GM23338 (cell line): ENCODE measurements at regions not wholly inside any gene's neighbourhood (a gene's known extent, or its start where the extent isn't known, plus 50 kb on each side); places are given as distances from the start of the nearest gene placed in this dataset.

Experiments used
- ATAC-seq: fragments of 200-7000 bp; cut with Tn5 transposase; 3 replicates; pipeline ENCODE4 v1.9.1; 2020
- DNase-seq: peaks from one replicate; pipeline ENCODE4 v3.0.0-alpha.2; 2015; ENCODE audit warnings: low spot score
- H2AFZ ChIP-seq: fragments of 200-600 bp; sonication (generic); 2 replicates; pipeline ENCODE4 v1.8.0; 2016; ENCODE audit warnings: antibody characterized with exemption, mild to moderate bottlenecking, moderate library complexity
- H3F3A ChIP-seq: fragments of 200-600 bp; sonication (generic); replicated peaks from 2 replicates; pipeline ENCODE4 v1.8.0; 2017; ENCODE audit warnings: antibody characterized with exemption, mixed run types, low read depth
- H3K27ac ChIP-seq: fragments of 200-600 bp; sonication (generic); 2 replicates; pipeline ENCODE4 v1.6.1; 2016; ENCODE audit warnings: low read depth
- H3K27me3 ChIP-seq: fragments of 200-600 bp; sonication (generic); 2 replicates; pipeline ENCODE4 v1.8.0; 2016; ENCODE audit warnings: mild to moderate bottlenecking, mixed run types, moderate library complexity; ENCODE audit not compliant: insufficient read depth
- H3K36me3 ChIP-seq: fragments of 200-600 bp; sonication (generic); 2 replicates; pipeline ENCODE4 v1.8.0; 2016; ENCODE audit warnings: mild to moderate bottlenecking; ENCODE audit not compliant: insufficient read depth
- H3K4me1 ChIP-seq: fragments of 200-600 bp; sonication (generic); 2 replicates; pipeline ENCODE4 v1.8.0; 2016; ENCODE audit warnings: mild to moderate bottlenecking, moderate library complexity; ENCODE audit not compliant: insufficient read depth
- H3K4me2 ChIP-seq: fragments of 200-600 bp; sonication (generic); 2 replicates; pipeline ENCODE4 v1.7.1; 2017; ENCODE audit warnings: mixed run types
- H3K4me3 ChIP-seq: fragments of 200-600 bp; sonication (generic); 2 replicates; pipeline ENCODE4 v1.6.1; 2016; ENCODE audit warnings: mixed run types
- H3K79me2 ChIP-seq: fragments of 200-600 bp; sonication (generic); replicated peaks from 2 replicates; pipeline ENCODE4 v1.8.0; 2017; ENCODE audit warnings: mild to moderate bottlenecking; ENCODE audit not compliant: insufficient read depth
- H3K9me2 ChIP-seq: fragments of 200-600 bp; sonication (generic); 2 replicates; pipeline ENCODE4 v1.8.0; 2017; ENCODE audit not compliant: insufficient read depth
- H4K20me1 ChIP-seq: fragments of 200-600 bp; sonication (generic); replicated peaks from 2 replicates; pipeline ENCODE4 v1.8.0; 2017; ENCODE audit warnings: mild to moderate bottlenecking; ENCODE audit not compliant: insufficient read depth
- H3K27ac Mint-ChIP-seq: 2 replicates; pipeline ENCODE4 v1.8.0; 2020; ENCODE audit warnings: inconsistent platforms, mild to moderate bottlenecking, moderate library complexity, mixed read lengths
- H3K27me3 Mint-ChIP-seq: 3 replicates; pipeline ENCODE4 v1.8.0; 2022; ENCODE audit warnings: low read depth, mild to moderate bottlenecking, moderate library complexity, mixed read lengths, inconsistent platforms; ENCODE audit not compliant: insufficient read depth, poor library complexity
- H3K36me3 Mint-ChIP-seq: 3 replicates; pipeline ENCODE4 v1.8.0; 2021; ENCODE audit warnings: low read depth, mild to moderate bottlenecking, inconsistent platforms, moderate library complexity, mixed read lengths
- H3K4me1 Mint-ChIP-seq: 3 replicates; pipeline ENCODE4 v1.8.0; 2020; ENCODE audit warnings: mild to moderate bottlenecking, inconsistent platforms, mixed read lengths
- H3K4me3 Mint-ChIP-seq: 3 replicates; pipeline ENCODE4 v1.8.0; 2021; ENCODE audit warnings: moderate library complexity, mild to moderate bottlenecking, inconsistent platforms, mixed read lengths
- H3K9me3 Mint-ChIP-seq: 3 replicates; pipeline ENCODE4 v1.8.0; 2020; ENCODE audit warnings: moderate library complexity, mild to moderate bottlenecking, inconsistent platforms, mixed read lengths
- CREB1 ChIP-seq: fragments of 250-450 bp; sonication (Bioruptor Pico); IDR thresholded peaks from 2 replicates; pipeline ENCODE4 v1.5.0; 2020; ENCODE audit warnings: low read depth, mild to moderate bottlenecking, moderate library complexity
- CTCF ChIP-seq, 2 experiments: fragments of 200-600 bp in 1 of 2; sonication (generic) in 1 of 2; conservative IDR thresholded peaks; 2 replicates each; pipeline versions ENCODE4 v1.5.1 to v1.6.1; 2016 to 2017; ENCODE audit warnings: antibody characterized with exemption in 2 of 2, low read depth in 2 of 2, mild to moderate bottlenecking in 2 of 2, moderate library complexity in 1 of 2
- EZH2 ChIP-seq: fragments of 200-600 bp; sonication (generic); IDR thresholded peaks from one replicate; pipeline ENCODE4 v1.8.0; 2017; ENCODE audit warnings: antibody characterized with exemption, mild to moderate bottlenecking, low read depth; ENCODE audit not compliant: unreplicated experiment
- EZH2phosphoT487 ChIP-seq: fragments of 200-600 bp; sonication (generic); IDR thresholded peaks from one replicate; pipeline ENCODE4 v1.8.1; 2018; ENCODE audit warnings: antibody characterized with exemption; ENCODE audit not compliant: unreplicated experiment
- NANOG ChIP-seq: IDR thresholded peaks from 2 replicates; pipeline ENCODE4 v1.6.1; 2016; ENCODE audit warnings: antibody characterized with exemption, borderline replicate concordance
- REST ChIP-seq: IDR thresholded peaks from one replicate; pipeline ENCODE4 v1.6.1; 2018; ENCODE audit warnings: antibody characterized with exemption; ENCODE audit not compliant: unreplicated experiment
- STAT1 ChIP-seq: IDR thresholded peaks from one replicate; pipeline ENCODE4 v1.6.1; 2016; ENCODE audit warnings: antibody characterized with exemption; ENCODE audit not compliant: unreplicated experiment
- ZNF462 ChIP-seq: fragments of 250-450 bp; sonication (Bioruptor Pico); IDR thresholded peaks from 2 replicates; pipeline ENCODE4 v1.5.0; 2020; ENCODE audit warnings: mild to moderate bottlenecking, moderate library complexity

GRCh38 chr5:60495644-60496520 is 204.1 kb downstream of the DEPDC1B start (continued):
- TF ChIP-seq ZNF462 (CRISPR knock-in tag) (no peak), EZH2phosphoT487 (no peak)

GRCh38 chr5:60494635-60495034 is 205.3 kb downstream of the DEPDC1B start:
- no peaks in the 10 kb centered on the region for H4K20me1 ChIP-seq
- no peak overlapping the region for H2AFZ ChIP-seq

More at GRCh38 chr5:60494635-60495034, 205.3 kb downstream of the DEPDC1B start:
- Histone ChIP-seq H3K4me2 (no peak overlapping the region), H3K27me3 (no peaks in the 10 kb centered on the region), H3K27ac (no peak overlapping the region), H3K36me3 (no peaks in the 10 kb centered on the region), H3K4me3 (no peak overlapping the region), H3K79me2 (no peaks in the 10 kb centered on the region), H3F3A (no peaks in the 10 kb centered on the region), H3K9me2 (no peaks in the 10 kb centered on the region), H3K4me1 (peaks cover 10% of the 10 kb centered on the region)
- H3K4me3 Mint-ChIP-seq: no peak overlapping the region
- no peaks in the 10 kb centered on the region for H3K9me3 Mint-ChIP-seq
- H3K27me3 Mint-ChIP-seq: no peaks in the 10 kb centered on the region
- H3K36me3 Mint-ChIP-seq: no peaks in the 10 kb centered on the region
- ATAC-seq (no peak), DNase-seq (no peak)
- H3K27ac Mint-ChIP-seq: no peak overlapping the region
- peaks cover 21% of the 10 kb centered on the region for H3K4me1 Mint-ChIP-seq
- TF ChIP-seq NANOG (no peak), STAT1 (no peak), CTCF (conservative IDR thresholded peaks at IDR 0.05; ENCODE audit: low read depth in 2 of 2) (no peak), REST (no peak), EZH2 (no peak), CREB1 (no peak)
